Neural cell (in vitro differentiated cells): ENCODE measurements at regions not wholly inside any gene's neighbourhood (a gene's known extent, or its start where the extent isn't known, plus 50 kb on each side); places are given as distances from the start of the nearest gene placed in this dataset.

Source experiments
- CTCF ChIP-seq: fragments of 450-650 bp; IDR thresholded peaks from 2 replicates; pipeline ENCODE4 v1.5.1; 2014; ENCODE audit warnings: antibody characterized with exemption, mild to moderate bottlenecking, moderate library complexity; ENCODE audit not compliant: poor library complexity, severe bottlenecking
- EP300 ChIP-seq: fragments of 450-650 bp; conservative IDR thresholded peaks from 2 replicates; pipeline ENCODE4 v1.6.1; 2014; ENCODE audit warnings: antibody characterized with exemption, mild to moderate bottlenecking, moderate library complexity; ENCODE audit not compliant: poor library complexity, severe bottlenecking
- EZH2 ChIP-seq: fragments of 200-600, 300-800 bp; shearing (Covaris generic), sonication (generic); IDR thresholded peaks from 2 replicates; pipeline ENCODE4 v1.6.1; 2014; ENCODE audit warnings: antibody characterized with exemption, low read length, borderline replicate concordance, mild to moderate bottlenecking; ENCODE audit not compliant: insufficient read depth, poor library complexity, severe bottlenecking
- MXI1 ChIP-seq: fragments of 450-650 bp; conservative IDR thresholded peaks from 2 replicates; pipeline ENCODE4 v1.6.1; 2014; ENCODE audit warnings: antibody characterized with exemption, mild to moderate bottlenecking; ENCODE audit not compliant: poor library complexity, severe bottlenecking
- POLR2AphosphoS5 ChIP-seq: IDR thresholded peaks from 2 replicates; pipeline ENCODE4 v1.6.1; 2012
- RAD21 ChIP-seq: fragments of 450-650 bp; conservative IDR thresholded peaks from 2 replicates; pipeline ENCODE4 v1.6.1; 2014; ENCODE audit warnings: antibody characterized with exemption, mild to moderate bottlenecking, moderate library complexity
- SMC3 ChIP-seq: fragments of 450-650 bp; conservative IDR thresholded peaks from 2 replicates; pipeline ENCODE4 v1.6.1; 2014; ENCODE audit warnings: antibody characterized with exemption, mild to moderate bottlenecking, moderate library complexity; ENCODE audit not compliant: poor library complexity
- TF ChIP-seq, protein P1 (sequence below): IDR thresholded peaks from 2 replicates; pipeline ENCODE4 v1.6.1; 2012; ENCODE audit warnings: borderline replicate concordance

GRCh38 chr5:159631001-159631400 is 285.3 kb upstream of the ADRA1B start:
- TF ChIP-seq RAD21: no peak
- no peak for TF ChIP-seq CTCF
- no peak for TF ChIP-seq SMC3
- no peak for TF ChIP-seq MXI1
- TF ChIP-seq EP300: no peak
- TF ChIP-seq EZH2: no peak
- TF ChIP-seq, protein P1, sequence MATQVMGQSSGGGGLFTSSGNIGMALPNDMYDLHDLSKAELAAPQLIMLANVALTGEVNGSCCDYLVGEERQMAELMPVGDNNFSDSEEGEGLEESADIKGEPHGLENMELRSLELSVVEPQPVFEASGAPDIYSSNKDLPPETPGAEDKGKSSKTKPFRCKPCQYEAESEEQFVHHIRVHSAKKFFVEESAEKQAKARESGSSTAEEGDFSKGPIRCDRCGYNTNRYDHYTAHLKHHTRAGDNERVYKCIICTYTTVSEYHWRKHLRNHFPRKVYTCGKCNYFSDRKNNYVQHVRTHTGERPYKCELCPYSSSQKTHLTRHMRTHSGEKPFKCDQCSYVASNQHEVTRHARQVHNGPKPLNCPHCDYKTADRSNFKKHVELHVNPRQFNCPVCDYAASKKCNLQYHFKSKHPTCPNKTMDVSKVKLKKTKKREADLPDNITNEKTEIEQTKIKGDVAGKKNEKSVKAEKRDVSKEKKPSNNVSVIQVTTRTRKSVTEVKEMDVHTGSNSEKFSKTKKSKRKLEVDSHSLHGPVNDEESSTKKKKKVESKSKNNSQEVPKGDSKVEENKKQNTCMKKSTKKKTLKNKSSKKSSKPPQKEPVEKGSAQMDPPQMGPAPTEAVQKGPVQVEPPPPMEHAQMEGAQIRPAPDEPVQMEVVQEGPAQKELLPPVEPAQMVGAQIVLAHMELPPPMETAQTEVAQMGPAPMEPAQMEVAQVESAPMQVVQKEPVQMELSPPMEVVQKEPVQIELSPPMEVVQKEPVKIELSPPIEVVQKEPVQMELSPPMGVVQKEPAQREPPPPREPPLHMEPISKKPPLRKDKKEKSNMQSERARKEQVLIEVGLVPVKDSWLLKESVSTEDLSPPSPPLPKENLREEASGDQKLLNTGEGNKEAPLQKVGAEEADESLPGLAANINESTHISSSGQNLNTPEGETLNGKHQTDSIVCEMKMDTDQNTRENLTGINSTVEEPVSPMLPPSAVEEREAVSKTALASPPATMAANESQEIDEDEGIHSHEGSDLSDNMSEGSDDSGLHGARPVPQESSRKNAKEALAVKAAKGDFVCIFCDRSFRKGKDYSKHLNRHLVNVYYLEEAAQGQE: no peak
- no peak for TF ChIP-seq POLR2AphosphoS5
